ENCODE measurements at regions not wholly inside any gene's neighbourhood (a gene's known extent, or its start where the extent isn't known, plus 50 kb on each side); places are given as distances from the start of the nearest gene placed in this dataset.

- no peak for FAIRE-seq
- H3K27me3 Mint-ChIP-seq (ENCODE audit: low read depth, unreplicated experiment), result no peaks in the 10 kb centered on the region
- no peak overlapping the region for H3K9ac ChIP-seq (ENCODE audit: low read length)
- H3K9me3 Mint-ChIP-seq (ENCODE audit: unreplicated experiment), result no peaks in the 10 kb centered on the region
- H3K79me2 ChIP-seq (ENCODE audit: insufficient read depth, low read length), result no peaks in the 10 kb centered on the region
- DNase-seq (ENCODE audit: low read depth), result no peak
- H4K20me1 ChIP-seq (ENCODE audit: insufficient read depth, low read length), result no peaks in the 10 kb centered on the region
- no peaks in the 10 kb centered on the region for H3K36me3 ChIP-seq (ENCODE audit: insufficient read depth, low read length)
- no peaks in the 10 kb centered on the region for H3K4me1 ChIP-seq (ENCODE audit: insufficient read depth, low read length)
- H3K4me2 ChIP-seq (ENCODE audit: low read length), result no peak overlapping the region
- H3K27ac Mint-ChIP-seq (ENCODE audit: unreplicated experiment), result no peak overlapping the region
- H3K27ac ChIP-seq (ENCODE audit: low read depth, low read length), result no peak overlapping the region
- no peaks in the 10 kb centered on the region for H3K36me3 Mint-ChIP-seq (ENCODE audit: low read depth, unreplicated experiment)
- no peak overlapping the region for H2AFZ ChIP-seq (ENCODE audit: low read depth, low read length)
- TF ChIP-seq CTCF (IDR thresholded peaks at IDR 0.05; ENCODE audit: insufficient read depth, low read depth, low read length) (no peak), EZH2 (IDR thresholded peaks at IDR 0.05; ENCODE audit: insufficient read depth, low read length) (no peak)
- H3K4me3 ChIP-seq (ENCODE audit: insufficient read depth, low read depth, low read length), result no peak overlapping the region
- no peaks in the 10 kb centered on the region for H3K27me3 ChIP-seq (ENCODE audit: insufficient read depth, low read length)
- peaks cover 3% of the 10 kb centered on the region for H3K9me3 ChIP-seq (ENCODE audit: insufficient read depth, low read depth, low read length)
- no peaks in the 10 kb centered on the region for H3K4me1 Mint-ChIP-seq (ENCODE audit: low read depth, unreplicated experiment)
- no peak overlapping the region for H3K4me3 Mint-ChIP-seq (ENCODE audit: unreplicated experiment)
Observed at GRCh38 chr5:145077028-145077427, 758.1 kb downstream of the PRELID2 start.

GRCh38 chr5:145076040-145076439, 759.1 kb downstream of the PRELID2 start:
- DNase-seq (ENCODE audit: low read depth) (no peak), FAIRE-seq (no peak)
- Histone ChIP-seq H3K4me1 (ENCODE audit: insufficient read depth, low read length) (no peaks in the 10 kb centered on the region), H3K79me2 (ENCODE audit: insufficient read depth, low read length) (no peaks in the 10 kb centered on the region), H3K27ac (ENCODE audit: low read depth, low read length) (no peak overlapping the region), H3K9ac (ENCODE audit: low read length) (no peak overlapping the region), H4K20me1 (ENCODE audit: insufficient read depth, low read length) (no peaks in the 10 kb centered on the region), H3K4me3 (ENCODE audit: insufficient read depth, low read depth, low read length) (no peak overlapping the region), H3K9me3 (ENCODE audit: insufficient read depth, low read depth, low read length) (peaks cover 3% of the 10 kb centered on the region), H3K4me2 (ENCODE audit: low read length) (no peak overlapping the region), H2AFZ (ENCODE audit: low read depth, low read length) (no peak overlapping the region), H3K27me3 (ENCODE audit: insufficient read depth, low read length) (no peaks in the 10 kb centered on the region), H3K36me3 (ENCODE audit: insufficient read depth, low read length) (no peaks in the 10 kb centered on the region)
- TF ChIP-seq EZH2 (IDR thresholded peaks at IDR 0.05; ENCODE audit: insufficient read depth, low read length) (no peak), CTCF (IDR thresholded peaks at IDR 0.05; ENCODE audit: insufficient read depth, low read depth, low read length) (no peak)
- no peak overlapping the region for H3K27ac Mint-ChIP-seq (ENCODE audit: unreplicated experiment)
- H3K4me1 Mint-ChIP-seq (ENCODE audit: low read depth, unreplicated experiment), result no peaks in the 10 kb centered on the region
- H3K27me3 Mint-ChIP-seq (ENCODE audit: low read depth, unreplicated experiment), result no peaks in the 10 kb centered on the region
- H3K4me3 Mint-ChIP-seq (ENCODE audit: unreplicated experiment), result no peak overlapping the region
- H3K9me3 Mint-ChIP-seq (ENCODE audit: unreplicated experiment), result no peaks in the 10 kb centered on the region
- no peaks in the 10 kb centered on the region for H3K36me3 Mint-ChIP-seq (ENCODE audit: low read depth, unreplicated experiment)

GRCh38 chr5:145072889-145073288, 762.3 kb downstream of the PRELID2 start:
- no peak for FAIRE-seq

More at GRCh38 chr5:145072889-145073288, 762.3 kb downstream of the PRELID2 start:
- Histone ChIP-seq H3K27me3 (ENCODE audit: insufficient read depth, low read length) (no peaks in the 10 kb centered on the region), H3K4me3 (ENCODE audit: insufficient read depth, low read depth, low read length) (no peak overlapping the region), H4K20me1 (ENCODE audit: insufficient read depth, low read length) (no peaks in the 10 kb centered on the region), H2AFZ (ENCODE audit: low read depth, low read length) (no peak overlapping the region), H3K4me2 (ENCODE audit: low read length) (no peak overlapping the region), H3K36me3 (ENCODE audit: insufficient read depth, low read length) (no peaks in the 10 kb centered on the region), H3K27ac (ENCODE audit: low read depth, low read length) (no peak overlapping the region), H3K9ac (ENCODE audit: low read length) (no peak overlapping the region), H3K4me1 (ENCODE audit: insufficient read depth, low read length) (no peaks in the 10 kb centered on the region), H3K79me2 (ENCODE audit: insufficient read depth, low read length) (no peaks in the 10 kb centered on the region), H3K9me3 (ENCODE audit: insufficient read depth, low read depth, low read length) (no peaks in the 10 kb centered on the region)
- no peak for TF ChIP-seq EZH2 (IDR thresholded peaks at IDR 0.05; ENCODE audit: insufficient read depth, low read length)
- no peak for TF ChIP-seq CTCF (IDR thresholded peaks at IDR 0.05; ENCODE audit: insufficient read depth, low read depth, low read length)
- Mint-ChIP-seq H3K27me3 (ENCODE audit: low read depth, unreplicated experiment) (no peaks in the 10 kb centered on the region), H3K4me3 (ENCODE audit: unreplicated experiment) (no peak overlapping the region), H3K9me3 (ENCODE audit: unreplicated experiment) (no peaks in the 10 kb centered on the region), H3K4me1 (ENCODE audit: low read depth, unreplicated experiment) (no peaks in the 10 kb centered on the region), H3K27ac (ENCODE audit: unreplicated experiment) (no peak overlapping the region), H3K36me3 (ENCODE audit: low read depth, unreplicated experiment) (no peaks in the 10 kb centered on the region)
- no peak for DNase-seq (ENCODE audit: low read depth)

Measured in astrocyte (in vitro differentiated cells and primary cell).